ENCODE measurements at regions not wholly inside any gene's neighbourhood (a gene's known extent, or its start where the extent isn't known, plus 50 kb on each side); places are given as distances from the start of the nearest gene placed in this dataset.
"Not testable (repeated sequence)": the region's sequence is repeated elsewhere in the genome, so short reads cannot be mapped to it uniquely, and the experiment has no call there.

DNA sequence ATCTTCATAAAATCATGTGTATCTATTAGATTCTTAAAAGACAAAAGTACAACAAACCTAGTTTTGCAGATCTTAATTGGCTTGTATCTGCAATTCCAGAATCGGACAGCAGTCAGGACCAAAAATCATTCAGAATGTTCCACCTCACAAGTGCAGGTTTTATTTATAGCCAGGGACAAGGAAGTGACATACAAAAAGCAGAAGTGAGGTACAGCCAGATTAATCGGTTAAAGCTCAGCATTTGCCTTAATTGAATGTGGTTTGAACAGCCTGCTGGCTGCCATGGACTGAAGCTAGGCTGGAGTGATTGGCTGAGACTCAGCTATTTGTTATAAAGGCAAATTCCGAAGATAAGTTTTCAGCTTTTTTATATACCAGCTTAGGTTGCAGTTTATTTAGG is 932.6 kb downstream of the C4orf33 start:
- H3K4me3 ChIP-seq (ENCODE audit: low read depth, low read length), result no peak overlapping the region
- peak in 2 of 6 donors; percentile 17 to 39 for DNase-seq (ENCODE audit: low read depth in 4 of 6, low spot score in 6 of 6)
- H3K27ac ChIP-seq (ENCODE audit: low read depth, low read length), result no peak overlapping the region
- H3K4me1 ChIP-seq (ENCODE audit: control insufficient read depth, insufficient read depth, low read length), result no peaks in the 10 kb centered on the region
- H3K27me3 ChIP-seq (ENCODE audit: control insufficient read depth, insufficient read depth, low read length), result no peaks in the 10 kb centered on the region
- H3K9me3 ChIP-seq (ENCODE audit: control insufficient read depth, insufficient read depth, low read length), result no peaks in the 10 kb centered on the region
- 69% methylated on average over 2 of the region's 3 CpGs for WGBS (ENCODE audit: insufficient coverage)
- no peaks in the 10 kb centered on the region for H3K36me3 ChIP-seq (ENCODE audit: control insufficient read depth, insufficient read depth, low read length)

DNA sequence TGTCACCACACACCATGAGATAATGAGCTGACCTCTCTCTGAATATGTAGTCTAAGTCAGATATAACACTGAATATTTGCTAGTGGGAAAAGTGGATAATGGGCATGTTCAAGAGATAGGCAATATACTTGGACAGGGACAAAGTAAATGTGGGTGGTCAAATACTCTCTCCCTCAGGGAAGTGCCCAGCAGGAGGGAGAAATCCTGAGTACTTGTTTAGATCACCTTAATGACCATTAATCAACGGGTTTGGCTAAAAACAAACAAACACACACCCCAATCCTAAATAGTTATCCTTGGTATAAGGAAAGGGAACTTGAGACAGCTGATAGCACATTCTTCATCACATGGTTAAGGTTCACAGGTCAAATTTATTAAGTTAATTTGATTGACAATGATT is 933.5 kb downstream of the C4orf33 start:
- H3K27ac ChIP-seq (ENCODE audit: low read depth, low read length), result no peak overlapping the region
- H3K36me3 ChIP-seq (ENCODE audit: control insufficient read depth, insufficient read depth, low read length), result no peaks in the 10 kb centered on the region
- no peaks in the 10 kb centered on the region for H3K9me3 ChIP-seq (ENCODE audit: control insufficient read depth, insufficient read depth, low read length)
- WGBS (ENCODE audit: insufficient coverage), result no CpG with 5 or more reads among the region's 1 CpG
- no peak overlapping the region for H3K4me3 ChIP-seq (ENCODE audit: low read depth, low read length)
- no peaks in the 10 kb centered on the region for H3K4me1 ChIP-seq (ENCODE audit: control insufficient read depth, insufficient read depth, low read length)
- no peaks in the 10 kb centered on the region for H3K27me3 ChIP-seq (ENCODE audit: control insufficient read depth, insufficient read depth, low read length)
- DNase-seq (ENCODE audit: low read depth in 4 of 6, low spot score in 6 of 6), result no peak

DNA sequence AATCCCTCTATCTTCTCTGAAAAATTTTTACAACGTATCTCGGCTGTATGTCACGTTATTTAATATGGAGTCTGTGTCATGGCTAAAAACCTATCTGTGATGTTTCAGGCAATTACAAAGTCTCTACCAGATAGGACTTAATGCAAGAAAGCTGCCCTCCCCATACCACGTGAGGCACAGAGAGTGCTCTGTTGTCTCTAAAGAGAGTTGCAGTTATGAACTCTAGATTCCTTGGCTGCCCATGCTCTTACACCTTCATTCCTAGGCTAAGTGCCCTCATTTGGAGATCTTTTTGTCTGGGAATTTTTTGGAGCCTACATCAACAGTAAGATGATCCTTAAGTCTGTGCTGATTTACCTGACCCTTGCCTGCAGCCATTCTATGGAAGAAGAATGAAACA is 935.9 kb downstream of the C4orf33 start:
- Histone ChIP-seq H3K9me3 (ENCODE audit: control insufficient read depth, insufficient read depth, low read length) (no peaks in the 10 kb centered on the region), H3K4me1 (ENCODE audit: control insufficient read depth, insufficient read depth, low read length) (no peaks in the 10 kb centered on the region), H3K27me3 (ENCODE audit: control insufficient read depth, insufficient read depth, low read length) (no peaks in the 10 kb centered on the region), H3K4me3 (ENCODE audit: low read depth, low read length) (no peak overlapping the region), H3K36me3 (ENCODE audit: control insufficient read depth, insufficient read depth, low read length) (no peaks in the 10 kb centered on the region), H3K27ac (ENCODE audit: low read depth, low read length) (no peak overlapping the region)
- WGBS (ENCODE audit: insufficient coverage), result no CpG with 5 or more reads among the region's 4 CpGs
- no peak for DNase-seq (ENCODE audit: low read depth in 4 of 6, low spot score in 6 of 6)

GRCh38 chr4:130033657-130034056 is 937.7 kb downstream of the C4orf33 start:
- not testable (repeated sequence) for H3K27me3 ChIP-seq (ENCODE audit: control insufficient read depth, insufficient read depth, low read length); H3K36me3 ChIP-seq (ENCODE audit: control insufficient read depth, insufficient read depth, low read length); H3K27ac ChIP-seq (ENCODE audit: low read depth, low read length); H3K4me3 ChIP-seq (ENCODE audit: low read depth, low read length); H3K9me3 ChIP-seq (ENCODE audit: control insufficient read depth, insufficient read depth, low read length); H3K4me1 ChIP-seq (ENCODE audit: control insufficient read depth, insufficient read depth, low read length); DNase-seq (ENCODE audit: low read depth in 4 of 6, low spot score in 6 of 6)
- WGBS (ENCODE audit: insufficient coverage), result 100% methylated on average over 1 of the region's 7 CpGs

DNA sequence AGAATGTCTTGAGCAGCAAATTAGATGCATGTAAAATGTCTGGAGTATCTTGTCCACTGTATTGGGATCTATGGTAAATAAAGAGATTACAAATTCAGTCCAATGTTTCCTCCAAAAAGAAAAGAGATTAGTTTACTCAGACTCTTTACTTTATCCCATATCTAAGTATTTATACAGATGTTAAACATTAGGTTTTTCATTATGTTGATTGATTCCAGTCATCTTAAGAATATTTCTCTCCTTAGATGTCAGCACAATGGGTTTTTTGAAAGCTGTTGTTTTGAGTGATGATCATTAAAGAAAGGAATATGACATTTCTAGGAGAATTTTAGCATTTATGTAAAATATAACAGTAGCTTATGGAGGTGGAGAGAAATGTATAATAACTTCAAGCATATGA is 938.9 kb downstream of the C4orf33 start:
- Histone ChIP-seq H3K4me1 (ENCODE audit: control insufficient read depth, insufficient read depth, low read length) (no peaks in the 10 kb centered on the region), H3K27me3 (ENCODE audit: control insufficient read depth, insufficient read depth, low read length) (no peaks in the 10 kb centered on the region), H3K27ac (ENCODE audit: low read depth, low read length) (no peak overlapping the region), H3K36me3 (ENCODE audit: control insufficient read depth, insufficient read depth, low read length) (no peaks in the 10 kb centered on the region), H3K4me3 (ENCODE audit: low read depth, low read length) (no peak overlapping the region), H3K9me3 (ENCODE audit: control insufficient read depth, insufficient read depth, low read length) (no peaks in the 10 kb centered on the region)
- DNase-seq (ENCODE audit: low read depth in 4 of 6, low spot score in 6 of 6), result peak in 1 of 6 donors; percentile 23

- no peaks in the 10 kb centered on the region for H3K27me3 ChIP-seq (ENCODE audit: control insufficient read depth, insufficient read depth, low read length)
- H3K4me3 ChIP-seq (ENCODE audit: low read depth, low read length), result no peak overlapping the region
- WGBS (ENCODE audit: insufficient coverage), result no CpG with 5 or more reads among the region's 1 CpG
- H3K36me3 ChIP-seq (ENCODE audit: control insufficient read depth, insufficient read depth, low read length), result no peaks in the 10 kb centered on the region
- H3K9me3 ChIP-seq (ENCODE audit: control insufficient read depth, insufficient read depth, low read length), result no peaks in the 10 kb centered on the region
- peak in 1 of 6 donors; percentile 15 for DNase-seq (ENCODE audit: low read depth in 4 of 6, low spot score in 6 of 6)
- H3K4me1 ChIP-seq (ENCODE audit: control insufficient read depth, insufficient read depth, low read length), result no peaks in the 10 kb centered on the region
- no peak overlapping the region for H3K27ac ChIP-seq (ENCODE audit: low read depth, low read length)
These were observed 939.4 kb downstream of the C4orf33 start for GRCh38 chr4:130035391-130035790.

DNA sequence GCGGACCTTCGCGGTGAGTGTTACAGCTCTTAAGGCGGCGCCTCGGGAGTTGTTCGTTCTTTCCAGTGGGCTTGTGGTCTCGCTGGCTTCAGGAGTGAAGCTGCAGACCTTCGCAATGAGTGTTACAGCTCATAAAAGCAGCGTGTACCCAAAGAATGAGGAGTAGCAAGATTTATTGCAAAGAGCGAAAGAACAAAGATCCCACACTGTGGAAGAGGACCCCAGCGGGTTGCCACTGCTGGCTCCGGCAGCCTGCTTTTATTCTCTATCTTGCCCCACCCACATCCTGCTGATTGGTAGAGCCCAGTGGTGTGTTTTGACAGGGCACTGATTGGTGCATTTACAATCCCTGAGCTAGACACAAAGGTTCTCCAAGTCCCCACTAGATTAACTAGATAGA is 941.9 kb downstream of the C4orf33 start:
- not testable (repeated sequence) for H3K27ac ChIP-seq (ENCODE audit: low read depth, low read length); DNase-seq (ENCODE audit: low read depth in 4 of 6, low spot score in 6 of 6); H3K9me3 ChIP-seq (ENCODE audit: control insufficient read depth, insufficient read depth, low read length); H3K36me3 ChIP-seq (ENCODE audit: control insufficient read depth, insufficient read depth, low read length); H3K4me1 ChIP-seq (ENCODE audit: control insufficient read depth, insufficient read depth, low read length); H3K4me3 ChIP-seq (ENCODE audit: low read depth, low read length); H3K27me3 ChIP-seq (ENCODE audit: control insufficient read depth, insufficient read depth, low read length)
- 89% methylated on average over 12 of the region's 13 CpGs for WGBS (ENCODE audit: insufficient coverage)

GRCh38 chr4:130038540-130038939 is 942.6 kb downstream of the C4orf33 start:
- DNase-seq (ENCODE audit: low read depth in 4 of 6, low spot score in 6 of 6); H3K36me3 ChIP-seq (ENCODE audit: control insufficient read depth, insufficient read depth, low read length); H3K4me1 ChIP-seq (ENCODE audit: control insufficient read depth, insufficient read depth, low read length); H3K4me3 ChIP-seq (ENCODE audit: low read depth, low read length); H3K27me3 ChIP-seq (ENCODE audit: control insufficient read depth, insufficient read depth, low read length); H3K9me3 ChIP-seq (ENCODE audit: control insufficient read depth, insufficient read depth, low read length); H3K27ac ChIP-seq (ENCODE audit: low read depth, low read length): not testable (repeated sequence)
- 94% methylated on average over 32 of the region's 32 CpGs for WGBS (ENCODE audit: insufficient coverage)

- WGBS (ENCODE audit: insufficient coverage), result no CpG with 5 or more reads among the region's 1 CpG
- DNase-seq (ENCODE audit: low read depth in 4 of 6, low spot score in 6 of 6), result no peak
- Histone ChIP-seq H3K36me3 (ENCODE audit: control insufficient read depth, insufficient read depth, low read length) (no peaks in the 10 kb centered on the region), H3K9me3 (ENCODE audit: control insufficient read depth, insufficient read depth, low read length) (no peaks in the 10 kb centered on the region), H3K27me3 (ENCODE audit: control insufficient read depth, insufficient read depth, low read length) (no peaks in the 10 kb centered on the region), H3K4me1 (ENCODE audit: control insufficient read depth, insufficient read depth, low read length) (no peaks in the 10 kb centered on the region), H3K4me3 (ENCODE audit: low read depth, low read length) (no peak overlapping the region), H3K27ac (ENCODE audit: low read depth, low read length) (no peak overlapping the region)
These were observed 947.8 kb downstream of the C4orf33 start for GRCh38 chr4:130043732-130044160.

DNA sequence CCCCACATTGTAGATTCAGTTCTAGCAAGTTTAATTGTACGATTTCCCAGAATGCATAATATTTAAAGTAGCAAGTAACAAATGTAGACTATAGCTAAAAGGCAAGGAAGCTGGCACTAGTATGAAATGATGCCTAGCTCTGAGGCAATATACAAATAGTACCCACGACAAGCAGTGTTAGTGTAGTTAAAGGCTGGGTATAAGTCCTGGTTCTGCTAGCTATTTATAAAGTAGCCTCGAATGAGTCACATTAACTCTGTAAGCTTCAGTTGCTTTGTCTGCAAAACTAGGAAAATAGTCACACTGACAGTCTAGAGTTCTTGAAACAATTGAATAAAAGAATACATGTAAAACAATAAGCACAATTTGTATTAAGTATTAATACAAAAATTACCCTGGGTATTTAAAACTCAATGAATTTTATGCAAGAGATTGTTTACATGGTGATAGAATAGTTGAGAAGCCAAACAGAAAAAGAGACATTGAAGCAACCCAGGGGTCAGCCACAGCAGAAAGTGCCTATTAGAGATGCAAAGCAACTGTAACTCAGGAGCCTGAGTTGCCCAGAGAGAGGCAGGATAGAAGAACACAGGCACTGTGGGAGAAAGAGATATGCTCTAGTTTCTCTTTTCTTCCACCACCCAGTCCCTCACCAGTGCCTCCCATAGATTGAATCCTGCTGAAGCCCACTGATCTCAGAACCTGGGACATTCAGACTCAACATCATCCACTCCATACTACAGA is 949.0 kb downstream of the C4orf33 start:
- H3K27ac ChIP-seq (ENCODE audit: low read depth, low read length), result no peak overlapping the region
- no peak for DNase-seq (ENCODE audit: low read depth in 4 of 6, low spot score in 6 of 6)
- WGBS (ENCODE audit: insufficient coverage), result 90% methylated on average over 2 of the region's 3 CpGs
- H3K27me3 ChIP-seq (ENCODE audit: control insufficient read depth, insufficient read depth, low read length), result no peaks in the 10 kb centered on the region
- H3K9me3 ChIP-seq (ENCODE audit: control insufficient read depth, insufficient read depth, low read length), result no peaks in the 10 kb centered on the region
- H3K4me1 ChIP-seq (ENCODE audit: control insufficient read depth, insufficient read depth, low read length), result no peaks in the 10 kb centered on the region
- H3K36me3 ChIP-seq (ENCODE audit: control insufficient read depth, insufficient read depth, low read length), result no peaks in the 10 kb centered on the region
- no peak overlapping the region for H3K4me3 ChIP-seq (ENCODE audit: low read depth, low read length)

Data from spinal cord (tissue), 9 donors.